AG08396 (cell line): ENCODE measurements at regions not wholly inside any gene's neighbourhood (a gene's known extent, or its start where the extent isn't known, plus 50 kb on each side); places are given as distances from the start of the nearest gene placed in this dataset.
A peak's percentile ranks its signal among the peaks of the same experiment; 100 is the strongest.

Source experiments
- DNase-seq: peaks from one replicate; pipeline ENCODE4 v3.0.0; 2012; ENCODE audit warnings: low spot score, mixed read lengths

GRCh38 chr2:236717120-236717519, 147.5 kb downstream of the ACKR3 start:
- DNase-seq, result no peak

GRCh38 chr2:236717729-236718128, 148.1 kb downstream of the ACKR3 start:
- DNase-seq, result no peak

- no peak for DNase-seq
These were observed 148.8 kb downstream of the ACKR3 start for GRCh38 chr2:236718207-236718992.

GRCh38 chr2:236719192-236719635, 149.6 kb downstream of the ACKR3 start:
- DNase-seq, result no peak

GRCh38 chr2:236720974-236721540, 151.4 kb downstream of the ACKR3 start:
- DNase-seq, result no peak

- no peak for DNase-seq
These were observed 154.6 kb downstream of the ACKR3 start for GRCh38 chr2:236724200-236724599.

- no peak for DNase-seq
These were observed 157.3 kb downstream of the ACKR3 start for GRCh38 chr2:236726701-236727450.

- no peak for DNase-seq
These were observed 159.5 kb downstream of the ACKR3 start for GRCh38 chr2:236728916-236729670.

GRCh38 chr2:236730393-236730792, 160.8 kb downstream of the ACKR3 start:
- DNase-seq, result no peak

- peak; percentile 20 for DNase-seq
These were observed 162.3 kb downstream of the ACKR3 start for GRCh38 chr2:236731767-236732580.

GRCh38 chr2:236733156-236733555, 163.5 kb downstream of the ACKR3 start:
- no peak for DNase-seq

GRCh38 chr2:236735825-236736238, 166.2 kb downstream of the ACKR3 start:
- DNase-seq, result no peak

GRCh38 chr2:236738030-236738429, 168.4 kb downstream of the ACKR3 start:
- DNase-seq, result no peak

GRCh38 chr2:236738896-236739295, 169.3 kb downstream of the ACKR3 start:
- no peak for DNase-seq

- DNase-seq, result no peak
These were observed 170.0 kb downstream of the ACKR3 start for GRCh38 chr2:236739663-236740062.

- no peak for DNase-seq
These were observed 170.9 kb downstream of the ACKR3 start for GRCh38 chr2:236740506-236740905.

- no peak for DNase-seq
These were observed 173.7 kb downstream of the ACKR3 start for GRCh38 chr2:236743039-236743920.

- DNase-seq, result no peak
These were observed 174.3 kb downstream of the ACKR3 start for GRCh38 chr2:236743921-236744280.

GRCh38 chr2:236744281-236744705, 174.7 kb downstream of the ACKR3 start:
- DNase-seq, result peak; percentile 73

GRCh38 chr2:236744716-236745115, 175.1 kb downstream of the ACKR3 start:
- no peak for DNase-seq
